ENCODE measurements at regions not wholly inside any gene's neighbourhood (a gene's known extent, or its start where the extent isn't known, plus 50 kb on each side); places are given as distances from the start of the nearest gene placed in this dataset.

GRCh38 chr5:68465133-68465532 is 249.6 kb downstream of the PIK3R1 start:
- H3K4me3 ChIP-seq (ENCODE audit: low read depth, low read length) = no peak overlapping the region
- DNase-seq (ENCODE audit: low read depth) = no peak

GRCh38 chr5:68465934-68466551 is 250.5 kb downstream of the PIK3R1 start:
- H3K4me3 ChIP-seq (ENCODE audit: low read depth, low read length) = no peak overlapping the region
- DNase-seq (ENCODE audit: low read depth) = no peak

- no peak for DNase-seq (ENCODE audit: low read depth)
These were observed 251.7 kb downstream of the PIK3R1 start for GRCh38 chr5:68467208-68467607.

GRCh38 chr5:68467794-68468193 is 252.2 kb downstream of the PIK3R1 start:
- no peak overlapping the region for H3K4me3 ChIP-seq (ENCODE audit: low read depth, low read length)
- no peak for DNase-seq (ENCODE audit: low read depth)

More at GRCh38 chr5:68467208-68467607, 251.7 kb downstream of the PIK3R1 start:
- H3K4me3 ChIP-seq (ENCODE audit: low read depth, low read length) = no peak overlapping the region

- no peak for DNase-seq (ENCODE audit: low read depth)
- no peak overlapping the region for H3K4me3 ChIP-seq (ENCODE audit: low read depth, low read length)
These were observed 252.8 kb downstream of the PIK3R1 start for GRCh38 chr5:68468322-68468721.

GRCh38 chr5:68475476-68475983 is 260.0 kb downstream of the PIK3R1 start:
- no peak for DNase-seq (ENCODE audit: low read depth)
- H3K4me3 ChIP-seq (ENCODE audit: low read depth, low read length) = no peak overlapping the region

GRCh38 chr5:68476854-68477253 is 261.3 kb downstream of the PIK3R1 start:
- no peak for DNase-seq (ENCODE audit: low read depth)
- H3K4me3 ChIP-seq (ENCODE audit: low read depth, low read length) = no peak overlapping the region

GRCh38 chr5:68478301-68479095 is 262.9 kb downstream of the PIK3R1 start:
- H3K4me3 ChIP-seq (ENCODE audit: low read depth, low read length) = no peak overlapping the region
- DNase-seq (ENCODE audit: low read depth) = no peak

GRCh38 chr5:68479524-68479923 is 264.0 kb downstream of the PIK3R1 start:
- DNase-seq (ENCODE audit: low read depth) = no peak
- H3K4me3 ChIP-seq (ENCODE audit: low read depth, low read length) = no peak overlapping the region

- no peak for DNase-seq (ENCODE audit: low read depth)
- no peak overlapping the region for H3K4me3 ChIP-seq (ENCODE audit: low read depth, low read length)
These were observed 264.9 kb downstream of the PIK3R1 start for GRCh38 chr5:68480335-68480940.

- H3K4me3 ChIP-seq (ENCODE audit: low read depth, low read length) = no peak overlapping the region
- DNase-seq (ENCODE audit: low read depth) = no peak
These were observed 266.6 kb downstream of the PIK3R1 start for GRCh38 chr5:68482199-68482598.

- H3K4me3 ChIP-seq (ENCODE audit: low read depth, low read length) = no peak overlapping the region
- DNase-seq (ENCODE audit: low read depth) = peak; percentile 35
These were observed 268.9 kb downstream of the PIK3R1 start for GRCh38 chr5:68484307-68485068.

- no peak overlapping the region for H3K4me3 ChIP-seq (ENCODE audit: low read depth, low read length)
- DNase-seq (ENCODE audit: low read depth) = no peak
These were observed 274.0 kb downstream of the PIK3R1 start for GRCh38 chr5:68489556-68489955.

- no peak for DNase-seq (ENCODE audit: low read depth)
These were observed 274.9 kb downstream of the PIK3R1 start for GRCh38 chr5:68490406-68490805.

GRCh38 chr5:68494771-68495170 is 279.2 kb downstream of the PIK3R1 start:
- DNase-seq (ENCODE audit: low read depth) = no peak

More at GRCh38 chr5:68490406-68490805, 274.9 kb downstream of the PIK3R1 start:
- H3K4me3 ChIP-seq (ENCODE audit: low read depth, low read length) = no peak overlapping the region

GRCh38 chr5:68499987-68500386 is 284.4 kb downstream of the PIK3R1 start:
- H3K4me3 ChIP-seq (ENCODE audit: low read depth, low read length) = no peak overlapping the region
- DNase-seq (ENCODE audit: low read depth) = no peak

More at GRCh38 chr5:68494771-68495170, 279.2 kb downstream of the PIK3R1 start:
- no peak overlapping the region for H3K4me3 ChIP-seq (ENCODE audit: low read depth, low read length)

- no peak for DNase-seq (ENCODE audit: low read depth)
These were observed 285.3 kb downstream of the PIK3R1 start for GRCh38 chr5:68500813-68501212.

GRCh38 chr5:68502531-68502930 is 287.0 kb downstream of the PIK3R1 start:
- H3K4me3 ChIP-seq (ENCODE audit: low read depth, low read length) = no peak overlapping the region
- DNase-seq (ENCODE audit: low read depth) = no peak

More at GRCh38 chr5:68500813-68501212, 285.3 kb downstream of the PIK3R1 start:
- H3K4me3 ChIP-seq (ENCODE audit: low read depth, low read length) = no peak overlapping the region

GRCh38 chr5:68504306-68504705 is 288.8 kb downstream of the PIK3R1 start:
- H3K4me3 ChIP-seq (ENCODE audit: low read depth, low read length) = no peak overlapping the region
- no peak for DNase-seq (ENCODE audit: low read depth)

Measured in skeletal muscle cell (primary cell).